GM18498 (cell line): ENCODE measurements at regions not wholly inside any gene's neighbourhood (a gene's known extent, or its start where the extent isn't known, plus 50 kb on each side); places are given as distances from the start of the nearest gene placed in this dataset.

Experiments used
- ATAC-seq: cut with Tn5 transposase; IDR thresholded peaks from one replicate; pipeline ENCODE4 v1.9.1; 2021; ENCODE audit warnings: mild to moderate bottlenecking, moderate library complexity; ENCODE audit not compliant: unreplicated experiment

- no peak for ATAC-seq
These were observed 210.5 kb downstream of the ANAPC1 start for GRCh38 chr2:111673526-111673925.

DNA sequence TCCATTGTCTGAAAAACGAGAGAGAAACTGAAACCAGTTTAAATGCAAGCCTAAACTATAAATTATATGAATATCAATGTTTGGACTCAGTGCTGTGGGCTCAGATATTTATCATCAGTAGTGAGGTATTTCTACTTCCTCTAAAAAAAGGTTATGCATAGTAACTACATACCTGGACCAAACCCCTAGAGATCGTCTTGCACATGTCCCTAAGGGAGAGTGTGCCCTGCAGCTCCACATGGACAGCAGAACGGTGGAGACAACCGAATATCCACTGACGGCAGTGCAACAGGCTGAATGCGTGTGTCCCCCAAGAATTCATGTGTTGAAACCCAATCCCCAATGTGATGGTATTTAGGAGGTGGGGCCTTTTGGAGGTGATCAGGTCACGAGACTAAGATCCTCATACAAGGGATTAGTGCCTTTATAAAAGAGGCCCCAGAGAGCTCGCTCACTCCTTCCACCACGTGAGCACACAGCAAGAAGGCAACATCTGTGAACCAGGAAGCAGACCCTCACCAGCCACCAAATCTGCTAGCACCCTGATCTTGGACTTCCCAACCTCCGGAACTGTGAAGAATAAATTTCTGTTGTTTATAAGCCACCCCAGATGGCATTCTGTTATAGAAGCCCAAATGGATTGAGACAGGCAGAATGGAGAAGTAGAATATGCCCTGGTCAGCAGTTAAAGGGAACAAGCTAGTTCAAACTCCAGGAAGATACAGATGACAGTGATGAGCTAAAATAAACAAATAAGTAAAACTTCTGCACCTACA, 208.4 kb downstream of the ANAPC1 start:
- ATAC-seq = no peak

GRCh38 chr2:111676291-111676822, 207.6 kb downstream of the ANAPC1 start:
- ATAC-seq = no peak

DNA sequence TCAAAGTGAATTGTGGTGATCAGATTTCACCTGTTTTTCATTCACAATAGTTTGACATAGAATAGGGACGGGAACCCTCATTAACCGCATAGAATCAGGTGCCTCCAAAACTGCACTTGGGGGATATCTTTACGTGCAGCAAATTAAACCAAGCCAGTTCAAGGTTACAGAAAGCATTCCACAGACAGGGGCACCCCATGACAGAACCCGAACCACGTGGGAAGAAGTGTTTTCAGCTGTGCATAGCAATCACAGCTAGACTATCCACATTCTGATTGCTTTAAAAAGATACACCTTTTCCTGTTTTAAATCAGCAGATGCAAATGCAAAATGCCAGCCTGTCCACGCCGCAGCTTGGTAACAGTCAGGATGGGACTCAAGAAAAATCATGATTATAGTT, 205.8 kb downstream of the ANAPC1 start:
- ATAC-seq = no peak

DNA sequence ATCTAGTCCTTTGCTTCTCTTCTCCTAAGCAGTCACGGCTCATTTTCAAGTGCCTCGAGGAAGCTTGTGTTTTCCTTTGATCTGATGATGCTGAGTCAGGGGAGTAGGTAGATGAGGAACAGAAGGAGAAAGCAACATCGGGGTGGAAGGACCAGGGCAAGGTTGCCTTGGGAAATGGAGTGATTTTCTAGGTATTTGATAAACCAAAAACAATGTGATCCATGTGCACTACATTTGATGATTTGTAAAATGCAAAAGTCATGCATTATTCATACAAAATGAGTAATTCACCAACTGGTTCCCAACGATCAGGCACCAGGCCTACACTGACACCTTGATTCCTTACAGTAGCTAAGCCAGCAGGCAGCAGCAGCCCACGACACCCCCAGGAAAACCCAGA, 205.3 kb downstream of the ANAPC1 start:
- ATAC-seq = no peak

GRCh38 chr2:111679202-111679601, 204.8 kb downstream of the ANAPC1 start:
- no peak for ATAC-seq

- no peak for ATAC-seq
These were observed 199.4 kb downstream of the ANAPC1 start for GRCh38 chr2:111684611-111685010.

GRCh38 chr2:111685342-111685741, 198.7 kb downstream of the ANAPC1 start:
- ATAC-seq = no peak

GRCh38 chr2:111686994-111687393, 197.0 kb downstream of the ANAPC1 start:
- ATAC-seq = no peak

GRCh38 chr2:111687911-111688310, 196.1 kb downstream of the ANAPC1 start:
- ATAC-seq = no peak

GRCh38 chr2:111688482-111688881, 195.5 kb downstream of the ANAPC1 start:
- ATAC-seq = no peak

DNA sequence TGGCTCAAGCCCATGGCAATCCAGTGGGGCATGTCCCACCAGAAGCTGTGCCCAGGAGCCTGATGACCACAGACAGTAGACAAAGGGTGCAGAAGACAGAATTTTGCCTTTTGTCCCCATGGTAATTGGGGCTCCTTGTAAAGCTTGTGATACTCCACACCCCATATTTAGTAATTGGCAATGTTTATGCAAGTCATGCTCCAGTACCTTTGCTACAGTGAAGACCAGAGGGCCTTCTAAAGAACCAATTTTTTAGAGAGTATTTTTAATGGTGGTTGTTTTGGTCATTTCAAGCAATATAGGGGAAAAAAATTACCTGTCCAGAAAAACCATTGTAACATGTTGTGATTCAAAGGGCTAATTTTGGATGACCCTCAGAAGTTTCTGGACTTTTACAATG, 194.8 kb downstream of the ANAPC1 start:
- ATAC-seq = no peak

- no peak for ATAC-seq
These were observed 194.1 kb downstream of the ANAPC1 start for GRCh38 chr2:111689941-111690340.

DNA sequence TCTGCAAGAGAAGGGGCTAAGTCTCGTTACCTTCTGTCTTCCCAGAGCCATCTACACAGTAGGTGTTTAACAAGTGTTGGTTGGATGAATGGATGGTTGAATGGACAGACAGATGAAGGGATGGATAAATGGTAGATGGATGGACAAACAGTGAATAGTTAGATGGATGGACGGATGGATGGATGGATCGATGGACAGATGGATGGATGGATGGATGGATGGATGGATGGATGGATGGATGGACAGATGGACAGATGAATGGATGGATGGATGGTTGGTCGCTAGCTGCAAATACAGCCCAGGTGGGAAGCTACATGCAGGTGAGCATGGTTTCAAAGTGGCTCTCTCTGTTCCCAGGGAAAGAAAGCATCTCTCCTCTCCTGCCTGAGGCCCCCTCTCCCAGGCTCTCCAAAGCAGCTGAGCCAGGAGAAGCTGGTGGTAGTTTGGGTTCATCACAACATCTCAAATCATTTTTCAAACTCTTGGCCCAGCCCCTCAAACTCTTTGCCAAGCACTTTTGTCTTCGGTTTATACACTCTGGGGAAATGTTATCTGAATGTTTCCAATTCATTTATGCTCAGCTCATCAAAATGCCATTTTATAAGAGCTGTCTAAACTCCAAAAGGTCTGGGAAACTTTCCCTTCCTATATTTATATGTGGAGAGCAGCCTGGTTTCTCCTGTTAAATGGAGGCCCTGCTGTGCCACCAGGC, 192.7 kb downstream of the ANAPC1 start:
- no peak for ATAC-seq

DNA sequence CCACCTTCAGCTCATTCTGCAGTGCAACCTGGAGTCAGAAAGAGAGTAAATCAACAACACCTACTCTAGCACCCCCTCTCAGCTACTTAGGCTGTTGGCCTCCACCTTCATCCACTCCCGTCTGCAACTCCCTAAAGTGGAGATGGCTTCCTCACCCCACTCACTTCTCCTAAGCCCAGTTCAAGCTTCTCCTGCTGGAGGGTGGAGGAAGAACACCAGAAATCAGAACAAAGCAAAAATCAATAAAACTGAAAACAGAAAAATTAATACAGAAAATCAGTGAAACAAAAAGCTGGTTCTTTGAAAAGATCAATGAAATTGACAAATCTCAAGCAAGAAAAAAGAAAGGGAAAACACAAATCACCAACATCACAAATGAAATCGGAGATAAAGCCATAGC, 191.7 kb downstream of the ANAPC1 start:
- ATAC-seq = no peak

- ATAC-seq = no peak
These were observed 189.3 kb downstream of the ANAPC1 start for GRCh38 chr2:111694700-111695101.

DNA sequence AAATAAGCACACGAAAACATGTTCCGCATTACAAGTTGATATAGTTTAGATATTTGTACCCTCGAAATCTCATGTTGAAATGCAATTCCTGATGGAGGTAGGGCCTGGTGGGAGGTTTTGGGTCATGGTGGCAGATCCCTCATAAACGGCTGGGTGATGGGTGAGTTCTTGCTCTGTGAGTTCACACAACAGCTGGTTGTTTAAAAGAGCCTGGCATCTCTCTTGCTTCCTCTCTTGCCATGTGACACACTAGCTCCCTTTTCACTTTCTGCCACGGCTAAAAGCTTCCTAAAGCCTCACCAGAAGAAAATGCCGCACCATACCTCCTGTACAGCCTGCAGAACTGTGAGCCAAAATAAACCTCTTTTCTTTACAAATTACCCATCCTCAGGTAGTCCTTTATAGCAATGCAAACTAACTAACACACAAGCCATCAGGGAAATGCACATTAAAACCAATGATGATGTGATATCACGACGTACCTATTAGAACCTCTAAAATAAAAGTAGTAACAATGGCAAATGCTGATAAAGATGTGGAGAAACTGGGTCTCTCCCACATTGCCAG, 188.5 kb downstream of the ANAPC1 start:
- no peak for ATAC-seq

- no peak for ATAC-seq
These were observed 187.8 kb downstream of the ANAPC1 start for GRCh38 chr2:111696226-111696625.

DNA sequence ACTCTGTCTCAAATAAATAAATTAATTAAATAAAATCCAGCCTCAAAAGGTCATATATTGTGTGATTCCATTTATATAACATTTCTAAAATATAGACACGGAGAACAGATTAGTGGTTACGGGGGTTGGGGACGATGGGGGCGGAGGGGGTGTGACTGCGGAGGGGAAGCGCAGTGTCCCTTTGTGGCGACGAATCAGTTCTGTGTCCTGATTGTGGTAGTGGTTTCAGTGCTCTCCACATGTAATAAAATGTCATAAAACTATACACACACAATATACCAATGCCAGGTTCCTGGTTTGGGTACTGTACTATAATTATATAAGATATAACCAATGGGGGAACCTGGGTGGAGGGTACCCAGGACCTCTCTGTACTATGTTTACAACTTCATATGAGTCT, 186.4 kb downstream of the ANAPC1 start:
- no peak for ATAC-seq

DNA sequence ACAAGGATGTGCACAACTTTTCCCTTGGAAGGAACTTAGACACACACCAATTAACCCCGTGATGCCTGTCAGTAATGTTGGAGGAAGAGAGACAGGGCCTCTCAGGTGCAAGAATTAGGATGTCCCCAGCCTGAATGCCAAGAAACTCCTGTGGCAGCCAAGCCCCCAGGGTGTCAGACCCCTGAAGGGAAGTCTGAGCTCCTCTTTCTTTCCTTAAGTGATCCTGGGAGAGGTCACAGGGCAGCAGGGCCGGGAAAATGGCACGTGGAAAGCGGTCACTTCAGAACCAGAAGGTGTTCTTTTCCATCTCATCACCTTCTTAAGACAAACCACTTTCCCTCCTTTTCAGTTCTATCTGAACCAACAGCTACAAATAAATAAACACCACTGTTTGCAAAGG, 185.9 kb downstream of the ANAPC1 start:
- no peak for ATAC-seq

DNA sequence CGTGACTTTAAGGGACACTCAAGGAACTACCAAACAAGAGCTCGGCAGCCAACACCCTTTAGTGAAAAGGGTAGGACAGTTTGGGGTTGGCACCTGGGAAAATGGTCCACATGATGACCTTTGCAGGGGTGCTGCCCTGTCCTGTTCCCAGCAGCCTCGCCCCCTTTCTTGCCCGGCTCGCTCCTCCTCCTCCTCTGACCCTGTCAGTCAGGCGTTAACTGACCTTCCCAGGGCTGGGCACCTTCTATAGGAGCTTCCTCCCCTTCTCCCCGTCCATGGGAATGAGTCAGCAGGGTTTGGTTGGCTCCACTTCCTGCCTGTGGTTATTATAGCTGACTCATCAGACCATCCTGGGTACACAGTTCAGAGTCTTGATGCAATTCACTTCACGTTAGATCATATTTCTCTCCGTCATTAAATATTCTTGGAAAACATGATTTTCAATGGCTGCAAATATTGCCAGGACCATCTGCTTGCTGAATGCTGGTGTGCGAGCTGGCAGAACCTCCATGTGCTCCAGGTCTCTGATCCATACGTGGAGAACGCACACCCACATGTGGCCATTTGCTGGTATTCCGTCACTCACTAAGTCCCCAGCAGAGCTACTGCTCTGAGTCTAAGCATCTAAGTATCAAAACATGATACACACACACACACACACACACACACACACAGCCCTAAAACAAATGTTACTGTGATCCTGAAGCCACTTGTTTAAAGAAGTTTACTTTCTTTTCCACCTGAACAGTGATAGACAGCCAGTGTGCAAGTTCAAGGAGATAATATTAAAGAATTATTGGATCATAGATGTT, 185.0 kb downstream of the ANAPC1 start:
- ATAC-seq = no peak
